Astrocyte of the spinal cord (primary cell): ENCODE measurements at regions not wholly inside any gene's neighbourhood (a gene's known extent, or its start where the extent isn't known, plus 50 kb on each side); places are given as distances from the start of the nearest gene placed in this dataset.

Experiments
- DNase-seq: peaks from one replicate; pipeline ENCODE4 v3.0.0; 2011; ENCODE audit warnings: low read depth, low spot score
- H3K4me3 ChIP-seq: 2 replicates; pipeline ENCODE4 v1.5.1; 2011; ENCODE audit warnings: low read depth, mild to moderate bottlenecking, low read length, moderate library complexity
- in situ Hi-C: cut with HindIII; loops from 2 replicates; pipeline ENCODE4 v1.10.0; 2017; ENCODE audit warnings: low sequenced_read_pairs
- TF ChIP-seq, protein P1 (sequence below): IDR thresholded peaks from 2 replicates; pipeline ENCODE4 v1.5.1; 2012; ENCODE audit warnings: low read depth, mild to moderate bottlenecking, low read length, inconsistent platforms

DNA sequence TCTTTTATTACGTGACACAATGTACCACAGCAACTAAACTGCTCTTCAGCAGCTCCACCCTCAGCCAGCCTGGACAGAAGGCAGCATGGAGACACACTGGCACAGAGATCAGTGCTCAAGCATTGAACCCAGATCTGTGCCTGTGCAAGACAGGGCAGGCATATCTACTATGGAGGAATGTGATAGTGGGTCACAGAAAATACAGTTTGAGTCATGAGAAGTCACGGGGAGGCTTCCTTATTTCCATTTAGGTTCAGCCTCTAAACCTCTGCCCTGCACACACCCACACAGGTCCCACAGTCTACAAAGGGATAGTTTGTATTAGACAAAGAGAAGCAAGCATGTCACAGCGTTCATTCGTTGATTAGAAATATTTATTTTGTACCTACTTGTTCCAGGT, 187.4 kb upstream of the AGR3 start:
- no peak for DNase-seq
- in situ Hi-C loops, result no loop called here
- TF ChIP-seq, protein P1, sequence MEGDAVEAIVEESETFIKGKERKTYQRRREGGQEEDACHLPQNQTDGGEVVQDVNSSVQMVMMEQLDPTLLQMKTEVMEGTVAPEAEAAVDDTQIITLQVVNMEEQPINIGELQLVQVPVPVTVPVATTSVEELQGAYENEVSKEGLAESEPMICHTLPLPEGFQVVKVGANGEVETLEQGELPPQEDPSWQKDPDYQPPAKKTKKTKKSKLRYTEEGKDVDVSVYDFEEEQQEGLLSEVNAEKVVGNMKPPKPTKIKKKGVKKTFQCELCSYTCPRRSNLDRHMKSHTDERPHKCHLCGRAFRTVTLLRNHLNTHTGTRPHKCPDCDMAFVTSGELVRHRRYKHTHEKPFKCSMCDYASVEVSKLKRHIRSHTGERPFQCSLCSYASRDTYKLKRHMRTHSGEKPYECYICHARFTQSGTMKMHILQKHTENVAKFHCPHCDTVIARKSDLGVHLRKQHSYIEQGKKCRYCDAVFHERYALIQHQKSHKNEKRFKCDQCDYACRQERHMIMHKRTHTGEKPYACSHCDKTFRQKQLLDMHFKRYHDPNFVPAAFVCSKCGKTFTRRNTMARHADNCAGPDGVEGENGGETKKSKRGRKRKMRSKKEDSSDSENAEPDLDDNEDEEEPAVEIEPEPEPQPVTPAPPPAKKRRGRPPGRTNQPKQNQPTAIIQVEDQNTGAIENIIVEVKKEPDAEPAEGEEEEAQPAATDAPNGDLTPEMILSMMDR, result no peak
- no peak overlapping the region for H3K4me3 ChIP-seq

DNA sequence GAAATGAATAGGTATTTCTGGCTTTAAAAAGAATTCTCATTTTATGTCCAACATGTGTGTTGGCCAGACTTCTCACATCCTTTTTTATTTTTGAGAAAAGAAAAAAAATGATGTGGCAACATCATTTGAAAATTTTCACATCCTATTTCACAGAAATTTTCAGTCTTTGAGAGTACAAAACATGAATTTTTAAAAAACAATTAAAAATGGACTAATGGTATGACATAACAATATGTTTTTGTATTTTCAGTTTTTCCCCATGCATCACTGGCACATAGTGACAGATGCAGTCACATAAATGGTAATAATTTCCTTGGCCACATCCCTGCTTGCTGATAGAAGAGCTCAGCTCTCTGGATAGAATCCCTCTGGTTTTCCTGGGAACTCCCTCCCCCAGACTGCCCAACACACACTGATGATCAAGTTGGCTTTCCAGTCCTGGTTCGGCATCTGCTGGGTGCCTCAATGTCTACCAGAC, 188.5 kb upstream of the AGR3 start:
- TF ChIP-seq, protein P1, result no peak
- no peak for DNase-seq
- in situ Hi-C loops, result no loop called here
- no peak overlapping the region for H3K4me3 ChIP-seq

DNA sequence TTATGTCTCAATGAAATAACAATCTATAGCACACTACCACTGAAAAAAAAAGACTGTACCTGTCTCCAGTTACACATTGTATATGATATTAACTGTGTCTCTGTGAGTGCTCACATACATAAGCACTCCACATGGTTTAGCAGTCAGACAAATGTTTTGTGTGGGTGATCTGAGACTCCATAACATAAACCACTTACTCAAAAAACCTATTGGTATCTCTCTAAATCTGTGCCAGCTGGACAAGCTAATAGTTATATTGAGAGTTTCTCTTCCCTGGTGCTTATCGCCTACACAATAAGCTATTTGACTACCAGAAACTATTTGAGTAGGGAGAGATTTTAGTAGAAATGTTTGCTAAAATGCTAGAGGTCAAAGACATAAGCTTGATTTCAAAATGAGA, 190.1 kb upstream of the AGR3 start:
- TF ChIP-seq, protein P1, result no peak
- H3K4me3 ChIP-seq, result no peak overlapping the region
- DNase-seq, result no peak
- in situ Hi-C loops, result no loop called here

DNA sequence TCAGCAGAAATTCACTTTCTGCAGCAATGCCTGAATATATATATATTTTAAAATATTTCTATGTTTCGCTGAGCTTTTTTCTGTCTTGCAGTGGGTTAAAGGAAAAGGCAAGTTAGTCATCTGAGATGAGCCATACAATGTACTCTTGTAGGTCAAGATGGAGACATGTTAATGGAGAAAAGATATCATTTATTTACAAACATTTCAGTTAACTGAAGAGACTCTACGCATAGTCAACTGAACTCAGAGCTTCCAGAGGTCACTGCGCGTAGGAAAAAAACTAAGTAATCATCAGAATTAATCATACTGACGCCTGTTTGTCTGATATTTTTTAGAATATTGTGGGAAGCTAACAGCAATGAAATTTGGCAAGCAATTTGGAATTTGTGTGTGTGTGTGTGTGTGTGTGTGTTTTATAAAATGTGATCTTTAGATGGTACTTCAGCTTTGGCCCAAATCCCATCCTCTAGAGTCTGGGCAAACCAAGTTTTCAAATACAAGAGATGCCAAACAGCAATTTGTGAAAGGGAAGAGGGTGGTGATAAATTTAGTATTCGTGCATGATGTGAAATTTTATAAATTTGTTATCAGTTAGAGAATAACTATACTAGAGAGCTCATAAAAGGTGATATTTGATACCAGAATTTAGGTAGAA, 193.9 kb upstream of the AGR3 start:
- TF ChIP-seq, protein P1, result no peak
- in situ Hi-C loops, result no loop called here
- H3K4me3 ChIP-seq, result no peak overlapping the region
- no peak for DNase-seq

DNA sequence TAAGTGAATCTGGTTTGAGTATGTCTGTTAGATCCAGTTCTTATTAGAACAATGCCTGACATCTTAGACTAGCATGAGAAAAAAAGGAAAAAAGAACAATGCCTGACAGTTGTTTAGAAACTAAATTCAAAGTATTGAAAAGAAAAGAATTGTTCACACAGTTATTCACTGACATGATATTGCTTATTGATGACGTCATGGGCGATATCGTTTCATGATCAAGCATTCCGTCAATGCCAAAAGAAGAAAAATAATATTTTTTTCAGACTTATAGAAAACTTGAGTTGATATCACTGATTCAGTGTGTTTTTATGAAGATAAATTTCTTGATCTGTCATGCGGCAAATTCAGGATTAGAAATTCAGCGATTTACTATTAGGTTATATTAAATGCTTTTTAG, 196.5 kb upstream of the AGR3 start:
- no peak for DNase-seq
- no peak overlapping the region for H3K4me3 ChIP-seq
- in situ Hi-C loops, result no loop called here
- TF ChIP-seq, protein P1, result no peak

DNA sequence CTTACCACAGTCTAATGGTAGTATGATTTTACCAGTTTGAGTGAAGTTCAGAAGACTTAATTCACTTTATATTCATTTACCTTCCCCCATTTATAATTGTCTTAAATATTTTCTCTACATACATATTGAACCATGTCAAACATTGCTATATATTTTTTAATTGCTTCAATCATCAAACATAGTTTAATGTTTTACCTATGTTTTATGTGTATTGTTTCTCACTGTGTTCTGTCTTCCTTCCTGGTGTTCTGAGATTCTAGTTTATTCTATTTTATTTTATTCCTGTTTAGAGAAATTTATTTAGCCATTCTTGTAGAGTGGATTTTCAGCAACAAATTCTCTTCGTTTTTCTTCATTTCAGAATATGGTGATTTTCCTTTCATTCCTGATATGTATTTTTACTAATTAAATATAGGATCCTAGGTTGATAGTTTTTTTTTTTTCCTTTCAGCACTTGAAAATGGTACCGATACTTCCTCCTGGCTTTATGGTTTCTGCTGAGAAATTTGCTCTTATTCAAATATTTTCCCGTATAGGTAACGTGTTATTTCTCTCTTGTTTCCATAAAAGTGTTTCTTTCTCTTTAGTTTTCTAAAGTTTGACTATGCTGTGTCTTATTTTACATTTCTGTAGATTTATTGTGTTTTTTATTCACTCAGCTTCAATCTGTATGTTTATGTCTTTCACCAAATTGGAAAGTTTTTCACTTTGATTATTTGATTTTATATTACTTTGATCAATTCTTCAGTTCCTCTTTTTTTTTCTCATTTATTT, 201.8 kb upstream of the AGR3 start:
- H3K4me3 ChIP-seq, result no peak overlapping the region
- in situ Hi-C loops, result no loop called here
- DNase-seq, result no peak
- TF ChIP-seq, protein P1, result no peak
